Neural cell (in vitro differentiated cells): ENCODE measurements at regions not wholly inside any gene's neighbourhood (a gene's known extent, or its start where the extent isn't known, plus 50 kb on each side); places are given as distances from the start of the nearest gene placed in this dataset.

Source experiments
- CTCF ChIP-seq: fragments of 450-650 bp; IDR thresholded peaks from 2 replicates; pipeline ENCODE4 v1.5.1; 2014; ENCODE audit warnings: antibody characterized with exemption, mild to moderate bottlenecking, moderate library complexity; ENCODE audit not compliant: poor library complexity, severe bottlenecking
- EP300 ChIP-seq: fragments of 450-650 bp; conservative IDR thresholded peaks from 2 replicates; pipeline ENCODE4 v1.6.1; 2014; ENCODE audit warnings: antibody characterized with exemption, mild to moderate bottlenecking, moderate library complexity; ENCODE audit not compliant: poor library complexity, severe bottlenecking
- EZH2 ChIP-seq: fragments of 200-600, 300-800 bp; shearing (Covaris generic), sonication (generic); IDR thresholded peaks from 2 replicates; pipeline ENCODE4 v1.6.1; 2014; ENCODE audit warnings: antibody characterized with exemption, low read length, borderline replicate concordance, mild to moderate bottlenecking; ENCODE audit not compliant: insufficient read depth, poor library complexity, severe bottlenecking
- MXI1 ChIP-seq: fragments of 450-650 bp; conservative IDR thresholded peaks from 2 replicates; pipeline ENCODE4 v1.6.1; 2014; ENCODE audit warnings: antibody characterized with exemption, mild to moderate bottlenecking; ENCODE audit not compliant: poor library complexity, severe bottlenecking
- POLR2AphosphoS5 ChIP-seq: IDR thresholded peaks from 2 replicates; pipeline ENCODE4 v1.6.1; 2012
- RAD21 ChIP-seq: fragments of 450-650 bp; conservative IDR thresholded peaks from 2 replicates; pipeline ENCODE4 v1.6.1; 2014; ENCODE audit warnings: antibody characterized with exemption, mild to moderate bottlenecking, moderate library complexity
- SMC3 ChIP-seq: fragments of 450-650 bp; conservative IDR thresholded peaks from 2 replicates; pipeline ENCODE4 v1.6.1; 2014; ENCODE audit warnings: antibody characterized with exemption, mild to moderate bottlenecking, moderate library complexity; ENCODE audit not compliant: poor library complexity
- TAF1 ChIP-seq: IDR thresholded peaks from 2 replicates; pipeline ENCODE4 v1.6.1; 2012; ENCODE audit warnings: low read depth
- TF ChIP-seq, protein P1 (sequence below): IDR thresholded peaks from 2 replicates; pipeline ENCODE4 v1.6.1; 2012; ENCODE audit warnings: borderline replicate concordance

DNA sequence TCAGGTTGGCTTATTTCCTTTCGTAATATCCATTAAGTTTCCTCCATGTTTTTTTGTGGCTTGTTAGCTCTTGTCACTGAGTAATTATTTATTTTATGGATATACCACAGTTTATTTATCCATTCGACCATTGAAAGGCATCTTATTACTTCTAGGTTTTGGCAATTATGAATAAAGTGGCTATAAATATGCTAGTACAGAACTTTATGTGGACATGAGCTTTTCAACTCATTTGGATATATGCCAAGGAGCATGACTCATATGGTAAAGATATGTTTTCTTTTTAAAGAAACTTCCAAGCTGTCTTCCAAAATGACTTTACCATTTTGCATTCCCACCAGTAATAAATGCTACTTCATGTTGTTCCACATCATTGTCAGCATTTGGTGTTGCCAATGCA lies 803.6 kb downstream of the GLUD2 start:
- no peak for TF ChIP-seq CTCF
- no peak for TF ChIP-seq POLR2AphosphoS5
- no peak for TF ChIP-seq EP300
- TF ChIP-seq, protein P1, sequence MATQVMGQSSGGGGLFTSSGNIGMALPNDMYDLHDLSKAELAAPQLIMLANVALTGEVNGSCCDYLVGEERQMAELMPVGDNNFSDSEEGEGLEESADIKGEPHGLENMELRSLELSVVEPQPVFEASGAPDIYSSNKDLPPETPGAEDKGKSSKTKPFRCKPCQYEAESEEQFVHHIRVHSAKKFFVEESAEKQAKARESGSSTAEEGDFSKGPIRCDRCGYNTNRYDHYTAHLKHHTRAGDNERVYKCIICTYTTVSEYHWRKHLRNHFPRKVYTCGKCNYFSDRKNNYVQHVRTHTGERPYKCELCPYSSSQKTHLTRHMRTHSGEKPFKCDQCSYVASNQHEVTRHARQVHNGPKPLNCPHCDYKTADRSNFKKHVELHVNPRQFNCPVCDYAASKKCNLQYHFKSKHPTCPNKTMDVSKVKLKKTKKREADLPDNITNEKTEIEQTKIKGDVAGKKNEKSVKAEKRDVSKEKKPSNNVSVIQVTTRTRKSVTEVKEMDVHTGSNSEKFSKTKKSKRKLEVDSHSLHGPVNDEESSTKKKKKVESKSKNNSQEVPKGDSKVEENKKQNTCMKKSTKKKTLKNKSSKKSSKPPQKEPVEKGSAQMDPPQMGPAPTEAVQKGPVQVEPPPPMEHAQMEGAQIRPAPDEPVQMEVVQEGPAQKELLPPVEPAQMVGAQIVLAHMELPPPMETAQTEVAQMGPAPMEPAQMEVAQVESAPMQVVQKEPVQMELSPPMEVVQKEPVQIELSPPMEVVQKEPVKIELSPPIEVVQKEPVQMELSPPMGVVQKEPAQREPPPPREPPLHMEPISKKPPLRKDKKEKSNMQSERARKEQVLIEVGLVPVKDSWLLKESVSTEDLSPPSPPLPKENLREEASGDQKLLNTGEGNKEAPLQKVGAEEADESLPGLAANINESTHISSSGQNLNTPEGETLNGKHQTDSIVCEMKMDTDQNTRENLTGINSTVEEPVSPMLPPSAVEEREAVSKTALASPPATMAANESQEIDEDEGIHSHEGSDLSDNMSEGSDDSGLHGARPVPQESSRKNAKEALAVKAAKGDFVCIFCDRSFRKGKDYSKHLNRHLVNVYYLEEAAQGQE, result no peak
- TF ChIP-seq MXI1, result no peak
- no peak for TF ChIP-seq RAD21
- TF ChIP-seq TAF1, result no peak
- no peak for TF ChIP-seq EZH2
- TF ChIP-seq SMC3, result no peak
